ENCODE measurements at regions not wholly inside any gene's neighbourhood (a gene's known extent, or its start where the extent isn't known, plus 50 kb on each side); places are given as distances from the start of the nearest gene placed in this dataset.
"Not testable (repeated sequence)": the region's sequence is repeated elsewhere in the genome, so short reads cannot be mapped to it uniquely, and the experiment has no call there.

DNA sequence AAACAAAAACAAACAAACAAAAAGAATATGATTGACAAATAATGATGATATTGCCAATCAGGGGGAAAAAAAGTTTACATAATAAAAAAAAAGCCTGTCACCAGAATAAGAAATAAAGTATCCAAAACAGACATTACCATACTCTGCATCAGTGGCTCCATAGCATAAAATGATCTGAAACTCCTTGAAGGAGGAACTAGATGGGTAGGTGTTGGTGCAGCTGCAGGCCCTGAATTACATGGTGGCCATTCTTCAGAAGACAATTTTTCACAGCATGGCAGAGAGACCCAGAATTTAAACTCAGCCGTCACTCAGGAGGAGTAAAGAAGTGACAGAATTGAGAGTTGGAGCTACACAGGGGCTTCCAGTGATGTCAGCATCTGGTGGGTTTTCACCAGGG, 60.2 kb downstream of the GLUL start:
- no peak for DNase-seq

DNA sequence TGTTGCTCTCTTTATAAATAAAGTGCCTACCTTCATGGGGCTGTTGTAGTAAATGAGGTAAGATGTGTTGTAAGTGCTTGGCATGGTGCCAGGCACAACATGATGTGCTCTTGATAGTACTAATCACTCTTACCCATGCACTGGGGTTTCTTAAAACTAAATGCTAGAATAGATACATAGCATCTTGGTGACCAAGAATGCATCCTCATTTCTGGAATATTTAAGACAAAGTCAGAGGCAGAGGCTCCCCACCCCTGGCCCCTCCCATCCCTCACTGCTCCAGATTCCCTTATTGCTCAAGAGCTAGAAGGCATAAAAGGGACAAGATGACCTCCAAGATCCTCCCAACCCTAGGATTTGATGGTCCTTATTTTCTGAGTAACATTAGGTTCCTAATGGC, 61.3 kb downstream of the GLUL start:
- DNase-seq: peak; percentile 79

DNA sequence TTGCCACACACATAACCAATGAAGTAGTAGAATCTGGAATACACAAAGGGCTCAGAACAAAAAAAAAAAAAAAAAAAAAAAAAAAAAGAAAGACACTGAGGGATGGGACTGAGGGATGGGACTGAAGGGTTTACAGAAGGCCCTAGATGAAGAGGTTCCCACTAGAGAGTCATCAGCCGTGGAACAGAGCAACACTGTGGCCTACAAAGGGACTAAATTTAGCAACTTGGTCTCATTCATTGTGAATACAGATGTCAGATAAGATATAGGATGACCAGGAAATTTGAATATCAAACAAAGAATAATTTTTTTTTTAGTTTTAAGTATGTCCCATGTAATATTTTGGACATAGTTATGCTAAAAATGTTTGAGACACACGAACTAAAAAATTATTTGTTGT, 62.1 kb downstream of the GLUL start:
- no peak for DNase-seq

- DNase-seq: no peak
These were observed 63.0 kb downstream of the GLUL start for GRCh38 chr1:182328591-182328990.

GRCh38 chr1:182325339-182325738, 66.3 kb downstream of the GLUL start:
- no peak for DNase-seq

- not testable (repeated sequence) for DNase-seq
These were observed 70.1 kb downstream of the GLUL start for GRCh38 chr1:182321532-182321931.

DNA sequence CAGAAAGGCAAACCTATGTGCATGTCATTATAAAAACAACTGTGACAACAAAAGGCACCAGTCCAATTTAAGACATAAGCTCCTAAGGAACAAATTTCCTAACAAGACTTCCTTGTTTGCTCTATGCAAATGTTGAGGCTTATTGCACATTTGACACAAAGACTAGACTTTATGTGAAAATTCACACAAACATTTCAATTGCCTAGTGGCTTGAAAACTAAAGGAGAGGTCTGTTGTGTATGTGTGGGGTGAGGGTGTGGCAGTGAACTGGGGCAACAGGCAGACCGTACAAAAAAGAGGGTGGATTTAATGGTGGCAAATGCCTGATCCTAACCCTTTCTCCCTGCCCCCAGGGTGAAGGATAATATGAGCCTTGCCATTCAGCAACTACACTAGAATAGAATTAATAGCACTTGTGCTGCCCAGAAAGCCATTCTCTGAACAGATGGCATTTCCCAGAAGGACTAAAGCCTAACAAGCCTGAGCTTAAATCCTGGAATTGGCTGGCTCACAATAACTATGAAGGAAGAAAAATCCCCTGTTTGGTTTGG, 73.9 kb downstream of the GLUL start:
- peak; percentile 97 for DNase-seq

DNA sequence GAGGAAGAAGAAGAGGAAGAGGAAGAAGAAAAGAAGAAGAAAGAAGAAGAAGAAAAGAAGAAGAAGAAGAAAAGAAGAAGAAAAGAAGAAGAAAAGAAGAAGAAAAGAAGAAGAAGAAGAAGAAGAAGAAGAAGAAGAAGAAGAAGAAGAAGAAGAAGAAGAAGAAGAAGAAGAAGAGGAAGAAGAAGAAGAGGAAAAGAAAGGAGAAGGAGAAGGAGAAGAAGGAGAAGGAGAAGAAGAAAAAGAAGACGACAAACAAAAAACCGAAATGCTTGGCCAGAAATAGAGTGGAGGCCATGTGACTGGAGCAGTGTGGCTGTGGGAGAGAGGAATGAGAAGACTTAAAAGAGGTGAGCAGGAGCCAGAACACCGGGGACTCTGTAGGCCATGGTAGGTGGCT, 75.1 kb downstream of the GLUL start:
- DNase-seq: not testable (repeated sequence)

- DNase-seq: peak; percentile 33
These were observed 76.4 kb downstream of the GLUL start for GRCh38 chr1:182315167-182315556.

- no peak for DNase-seq
These were observed 81.8 kb downstream of the GLUL start for GRCh38 chr1:182309631-182310351.

DNA sequence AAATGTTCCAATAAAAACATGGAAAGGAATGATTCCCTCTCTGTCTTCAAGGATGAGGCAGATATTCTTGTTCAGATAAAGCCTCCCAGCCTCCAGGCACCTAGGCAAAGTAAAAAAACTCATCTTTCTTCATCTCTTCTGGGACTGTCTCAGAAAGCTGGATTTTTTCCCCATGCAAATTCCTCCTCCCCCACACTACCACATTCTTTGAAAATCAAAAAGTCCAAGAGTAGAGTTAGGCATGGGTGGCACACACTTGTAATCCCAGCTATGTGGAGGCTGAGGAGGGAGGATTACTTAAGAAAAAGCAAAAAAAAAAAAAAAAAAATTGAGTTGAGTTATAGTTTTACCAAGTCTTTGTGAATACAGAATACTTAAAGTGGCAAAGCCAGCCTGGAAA, 82.8 kb downstream of the GLUL start:
- DNase-seq: no peak

- DNase-seq: not testable (repeated sequence)
These were observed 84.1 kb downstream of the GLUL start for GRCh38 chr1:182307486-182307885.

DNA sequence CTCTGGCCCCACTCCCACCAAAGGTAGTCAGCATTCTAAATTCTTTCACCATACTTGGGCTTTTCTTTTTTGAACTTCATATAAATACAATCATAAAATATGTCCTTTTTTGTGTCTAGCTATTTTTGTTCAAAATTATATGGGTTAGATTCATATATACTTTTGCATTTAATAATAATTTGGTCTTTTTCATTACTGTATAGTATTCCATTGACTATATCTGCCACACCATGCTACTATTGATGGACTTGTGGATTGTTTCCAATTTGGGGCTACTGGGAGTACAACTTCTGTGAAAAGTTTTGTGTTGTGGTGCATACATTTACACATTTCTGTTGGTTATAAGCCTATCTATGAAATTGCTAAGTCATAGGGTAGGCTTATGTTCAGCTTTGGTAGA, 85.7 kb downstream of the GLUL start:
- no peak for DNase-seq

DNA sequence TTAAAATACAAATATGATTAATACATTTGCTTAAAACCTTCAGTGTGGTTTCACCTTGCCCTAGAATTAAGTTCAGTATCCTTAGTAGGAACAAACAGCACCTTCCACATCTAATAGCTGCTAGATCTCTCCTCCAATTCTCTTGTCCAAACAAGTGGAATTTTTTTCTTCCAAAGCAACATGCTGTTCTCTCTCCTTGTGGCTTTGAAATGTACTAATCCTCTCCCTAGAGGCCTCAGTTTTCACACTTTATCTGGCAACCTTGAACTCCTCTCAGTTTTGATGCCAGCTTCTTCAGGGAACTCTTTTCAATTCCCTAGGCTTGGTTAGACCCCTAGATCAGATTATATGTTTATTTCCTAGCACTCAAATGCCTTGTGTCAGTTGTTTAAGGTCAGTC, 87.0 kb downstream of the GLUL start:
- DNase-seq: no peak

DNA sequence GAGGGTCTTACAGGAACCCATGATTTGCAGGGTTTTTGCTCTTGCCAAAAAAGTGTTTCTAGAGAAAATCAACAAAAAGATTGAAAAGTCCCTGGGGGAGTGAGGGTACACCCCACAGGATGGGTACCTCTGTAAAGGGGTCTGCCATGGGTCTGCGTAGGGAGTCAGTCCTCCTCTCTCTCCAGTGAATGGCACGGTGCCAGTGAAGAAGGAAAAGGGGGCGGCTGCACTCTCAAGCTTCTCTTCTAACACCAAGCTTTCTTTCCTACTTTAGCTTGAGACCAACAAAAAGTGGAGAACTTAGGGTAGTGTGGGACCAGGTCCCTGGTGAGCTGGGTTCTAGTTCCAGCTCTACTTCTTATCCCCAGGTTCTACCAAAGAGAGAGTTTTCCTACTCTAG, 87.4 kb downstream of the GLUL start:
- no peak for DNase-seq

GRCh38 chr1:182303778-182304177, 87.8 kb downstream of the GLUL start:
- DNase-seq: peak; percentile 35

DNA sequence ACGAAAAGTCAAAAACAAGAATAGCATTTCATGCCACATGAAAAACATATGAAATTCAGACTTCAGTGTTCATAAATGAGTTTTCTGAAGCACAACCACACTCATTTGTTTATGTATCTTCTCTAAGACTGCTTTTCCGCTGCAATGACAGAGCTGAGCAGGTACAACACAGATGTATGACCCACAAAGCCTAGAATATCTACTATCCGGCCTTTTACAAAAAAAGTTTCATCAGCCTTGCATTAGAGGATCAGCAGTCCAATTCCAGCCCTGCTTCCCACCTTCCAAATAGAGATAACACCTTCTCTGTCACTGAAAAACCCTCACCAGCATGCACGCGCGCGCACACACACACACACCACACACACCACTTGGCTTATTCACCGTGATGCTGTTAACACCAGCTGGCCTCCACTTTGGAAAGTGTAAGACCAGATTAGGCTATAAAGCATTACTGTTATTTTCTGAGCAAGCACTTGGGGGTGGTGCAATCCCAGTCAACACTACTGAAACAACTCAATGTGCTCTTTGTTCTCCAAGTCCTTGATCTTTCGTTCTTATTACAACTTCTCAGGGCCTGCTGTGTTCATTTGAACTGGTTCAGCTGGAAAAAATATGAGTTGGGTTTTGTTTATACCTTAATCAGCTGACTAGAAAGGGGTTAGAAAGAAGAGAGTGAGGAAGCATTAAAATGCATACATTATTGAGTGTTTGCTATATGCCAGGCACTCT, 90.0 kb downstream of the GLUL start:
- peak; percentile 34 for DNase-seq

- no peak for DNase-seq
These were observed 90.6 kb downstream of the GLUL start for GRCh38 chr1:182301026-182301436.

GRCh38 chr1:182299728-182300616, 91.6 kb downstream of the GLUL start:
- DNase-seq: peak; percentile 77

DNA sequence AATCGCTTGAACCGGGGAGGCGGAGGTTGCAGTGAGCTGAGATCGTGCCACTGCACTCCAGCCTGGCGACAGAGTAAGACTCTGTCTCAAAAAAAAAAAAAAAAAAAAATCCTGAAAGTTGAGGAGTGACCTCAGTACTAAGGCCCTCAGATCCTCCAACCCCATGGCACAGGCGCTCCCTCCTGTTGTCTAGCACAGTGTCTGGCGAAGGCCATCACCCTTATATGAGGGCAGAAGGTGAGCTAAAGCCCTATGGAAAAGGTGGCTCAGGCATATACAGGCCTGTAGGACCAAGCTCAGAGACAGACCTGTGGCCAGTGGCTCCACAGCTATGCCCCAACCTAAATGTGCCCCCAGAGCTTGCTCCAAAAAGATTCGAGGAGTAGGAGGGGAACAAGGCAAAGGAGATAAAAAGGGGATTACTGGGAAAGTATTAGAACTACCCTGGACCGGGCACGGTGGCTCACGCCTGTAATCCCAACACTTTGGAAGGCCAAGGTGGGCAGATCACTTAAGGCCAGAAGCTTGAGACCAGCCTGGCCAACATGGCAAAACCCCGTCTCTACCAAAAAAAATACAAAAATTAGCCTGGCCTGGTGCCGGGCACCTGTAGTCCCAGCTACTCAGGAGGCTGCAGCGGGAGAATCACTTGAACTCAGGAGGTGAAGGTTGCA, 92.4 kb downstream of the GLUL start:
- DNase-seq: not testable (repeated sequence)

DNA sequence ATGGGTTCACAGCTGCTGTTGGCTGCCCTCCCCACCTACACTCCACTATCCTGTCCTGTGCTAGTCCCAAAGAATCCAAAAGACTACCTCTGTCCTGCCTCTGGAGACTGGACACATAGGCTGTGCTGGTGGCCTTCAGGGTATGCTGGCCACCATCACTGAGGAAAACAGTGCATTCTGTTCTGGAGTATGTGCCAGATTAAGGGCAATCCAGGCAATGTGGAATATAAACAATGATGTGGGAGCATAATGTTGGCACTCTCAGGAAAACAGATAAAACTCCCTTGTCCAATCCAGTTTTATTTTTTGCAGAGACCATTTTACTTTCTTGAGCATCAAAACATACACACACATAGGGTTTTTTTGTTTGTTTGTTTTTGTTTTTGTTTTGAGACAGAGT, 94.3 kb downstream of the GLUL start:
- DNase-seq: no peak

- DNase-seq: no peak
These were observed 95.9 kb downstream of the GLUL start for GRCh38 chr1:182295697-182296096.

DNA sequence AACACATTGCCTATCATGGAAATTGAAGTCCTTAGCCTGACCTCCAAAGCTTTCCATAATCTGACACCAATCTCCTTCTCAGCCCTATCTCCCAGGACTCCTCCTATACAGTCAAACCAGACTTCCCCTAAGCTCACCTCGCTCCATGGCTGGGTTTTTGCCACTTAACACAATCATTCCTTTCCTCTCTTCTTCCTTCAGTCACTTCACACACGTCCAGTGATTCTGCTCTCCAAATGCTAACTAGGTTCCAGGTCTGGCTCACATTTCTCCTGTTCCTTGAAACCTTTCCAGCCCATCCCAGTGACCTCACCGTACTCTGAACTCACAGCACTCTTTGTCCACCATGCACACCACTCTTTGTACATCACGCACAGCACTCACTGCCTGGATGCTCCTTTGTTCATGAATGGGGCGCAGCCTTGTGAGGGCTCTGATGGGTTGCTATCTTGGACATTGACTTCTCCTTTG, 98.4 kb downstream of the GLUL start:
- DNase-seq: no peak

Data from NCI-H69 (cell line).